HG03159 (cell line): ENCODE measurements at regions not wholly inside any gene's neighbourhood (a gene's known extent, or its start where the extent isn't known, plus 50 kb on each side); places are given as distances from the start of the nearest gene placed in this dataset.

ENCODE experiments used
- ATAC-seq: cut with Tn5 transposase; IDR thresholded peaks from one replicate; pipeline ENCODE4 v1.9.1; 2021; ENCODE audit warnings: mild to moderate bottlenecking, moderate library complexity; ENCODE audit not compliant: unreplicated experiment

- no peak for ATAC-seq
These were observed 85.6 kb upstream of the GHR start for GRCh38 chr5:42337607-42338006.

GRCh38 chr5:42338136-42338535 is 85.1 kb upstream of the GHR start:
- ATAC-seq: no peak

DNA sequence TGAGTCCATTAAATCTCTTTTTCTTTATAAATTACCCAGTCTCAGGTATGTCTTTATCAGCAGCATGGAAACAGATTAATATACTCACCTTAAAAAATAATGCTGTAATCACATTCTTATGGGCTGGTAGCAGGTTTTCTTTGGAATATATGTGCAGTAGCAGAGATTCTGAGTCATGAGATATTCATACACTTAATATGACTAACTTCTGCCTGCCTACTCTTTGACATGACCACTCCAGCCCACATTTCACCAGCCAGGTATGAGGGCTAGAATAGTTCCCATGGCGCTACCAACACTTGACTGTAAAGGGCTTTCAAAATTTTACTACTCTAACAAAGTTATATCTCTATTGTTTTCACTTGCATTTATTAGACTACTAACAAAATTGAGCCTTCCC is 74.1 kb upstream of the GHR start:
- ATAC-seq: no peak

DNA sequence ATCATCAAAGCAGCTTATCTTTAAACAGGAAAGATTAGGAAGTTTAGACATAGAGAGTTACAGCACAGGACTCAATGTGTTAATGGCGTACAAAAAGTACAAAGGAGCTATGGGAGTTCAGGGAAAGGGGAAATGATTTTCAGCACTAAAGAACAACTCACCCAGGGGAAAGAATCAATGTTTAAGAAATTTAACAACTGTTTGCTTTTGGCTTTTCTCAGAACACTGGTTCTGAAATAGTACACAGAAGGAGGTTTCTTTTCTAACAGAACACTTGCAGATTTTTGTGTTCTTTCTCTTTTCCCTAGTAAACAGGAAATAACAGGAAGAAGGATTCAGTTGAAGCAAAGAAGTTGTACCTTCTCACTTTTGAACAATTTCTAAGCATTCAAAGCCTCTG is 71.3 kb upstream of the GHR start:
- ATAC-seq: no peak

DNA sequence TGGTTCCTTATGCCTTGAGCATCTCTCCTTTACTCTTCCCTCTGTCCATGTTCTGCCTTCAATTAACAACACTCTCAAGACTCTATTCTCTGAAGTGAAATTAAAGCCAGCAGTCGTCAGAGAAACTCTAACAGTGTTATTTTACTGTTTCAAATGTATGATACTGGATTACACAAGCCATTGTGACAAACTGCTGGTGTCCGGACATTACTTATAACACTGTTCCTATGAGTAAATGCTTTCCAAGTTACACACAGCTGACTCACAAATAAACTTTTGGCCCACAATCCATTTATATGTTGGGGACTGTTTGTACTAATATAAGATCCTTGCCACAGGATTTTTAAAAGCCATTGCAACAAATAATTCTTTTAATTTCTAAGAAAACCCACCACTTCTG is 63.2 kb upstream of the GHR start:
- ATAC-seq: no peak

DNA sequence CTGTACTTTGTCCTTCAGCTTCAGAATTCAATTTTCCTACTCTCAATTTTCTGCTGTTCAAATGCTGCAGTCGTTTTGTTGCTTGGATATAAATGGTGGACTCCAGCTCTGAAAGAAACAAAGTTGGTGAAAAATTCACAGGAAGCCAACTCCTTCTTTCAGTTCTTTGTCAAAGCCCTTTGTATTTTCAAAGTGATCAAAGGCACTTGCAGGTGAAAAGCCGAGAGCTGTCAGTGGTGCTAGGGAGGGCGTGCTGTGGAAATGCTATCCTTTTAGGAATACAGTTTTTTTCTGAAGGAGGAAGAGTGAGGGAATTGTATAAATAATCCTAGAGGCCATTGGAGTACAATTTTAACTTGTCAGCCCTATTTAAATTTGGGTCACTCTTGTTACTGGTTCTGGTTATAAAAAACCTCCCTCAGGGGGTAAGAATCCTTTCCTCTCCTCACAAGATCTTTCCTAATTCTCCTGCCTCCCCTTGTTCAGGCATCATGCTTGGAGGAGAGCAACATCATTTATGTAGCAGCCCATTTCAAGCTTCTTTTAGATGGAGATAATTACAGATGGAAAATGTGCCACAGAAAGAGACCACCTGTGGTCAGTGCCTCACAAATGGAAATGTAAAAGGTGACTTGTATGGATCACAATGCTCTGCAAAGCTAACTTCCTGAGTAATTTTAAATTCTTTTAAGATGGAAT is 62.5 kb upstream of the GHR start:
- ATAC-seq: no peak

DNA sequence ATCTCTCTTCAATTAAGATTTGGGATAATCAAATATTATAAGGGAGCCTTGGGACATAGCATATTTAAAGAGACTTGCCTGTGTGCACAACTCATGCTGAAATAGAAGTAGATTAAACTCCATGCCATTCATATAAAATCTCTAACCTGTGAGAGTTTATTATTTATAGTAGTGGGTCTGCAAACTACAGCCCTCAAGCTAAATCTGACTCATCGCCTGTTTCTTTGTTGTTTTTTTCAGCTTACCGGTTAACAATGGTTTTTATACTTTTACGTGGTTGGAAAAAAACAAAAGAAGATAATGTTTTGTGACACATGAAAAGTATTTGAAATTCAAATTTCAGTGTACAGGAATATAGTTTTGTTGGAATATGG is 61.9 kb upstream of the GHR start:
- no peak for ATAC-seq

GRCh38 chr5:42366051-42366450 is 57.2 kb upstream of the GHR start:
- no peak for ATAC-seq
